HG03060 (cell line): ENCODE measurements at regions not wholly inside any gene's neighbourhood (a gene's known extent, or its start where the extent isn't known, plus 50 kb on each side); places are given as distances from the start of the nearest gene placed in this dataset.
"Not testable (repeated sequence)": the region's sequence is repeated elsewhere in the genome, so short reads cannot be mapped to it uniquely, and the experiment has no call there.

Experiments used
- ATAC-seq: cut with Tn5 transposase; IDR thresholded peaks from one replicate; pipeline ENCODE4 v1.9.1; 2021; ENCODE audit warnings: low read depth, moderate number of reproducible peaks; ENCODE audit not compliant: unreplicated experiment

DNA sequence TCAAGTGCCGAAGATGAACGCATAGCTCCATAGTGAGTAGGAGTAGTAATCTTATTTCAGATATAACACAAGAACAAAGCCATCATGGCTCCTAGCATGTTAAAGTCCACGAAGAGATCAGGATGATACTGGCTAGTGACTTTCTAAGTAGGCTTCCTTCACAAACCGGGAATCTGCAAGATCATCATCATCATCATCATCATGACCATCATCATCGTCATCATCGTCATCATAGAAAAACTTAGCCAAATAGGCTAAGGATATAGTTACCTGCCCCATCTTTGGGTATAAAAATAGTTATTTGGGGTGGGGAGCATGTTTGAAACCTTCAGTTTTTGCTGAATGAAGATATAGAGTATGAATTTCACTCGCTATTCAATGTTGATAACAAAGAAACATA lies 57.9 kb downstream of the PYDC2 start:
- no peak for ATAC-seq

DNA sequence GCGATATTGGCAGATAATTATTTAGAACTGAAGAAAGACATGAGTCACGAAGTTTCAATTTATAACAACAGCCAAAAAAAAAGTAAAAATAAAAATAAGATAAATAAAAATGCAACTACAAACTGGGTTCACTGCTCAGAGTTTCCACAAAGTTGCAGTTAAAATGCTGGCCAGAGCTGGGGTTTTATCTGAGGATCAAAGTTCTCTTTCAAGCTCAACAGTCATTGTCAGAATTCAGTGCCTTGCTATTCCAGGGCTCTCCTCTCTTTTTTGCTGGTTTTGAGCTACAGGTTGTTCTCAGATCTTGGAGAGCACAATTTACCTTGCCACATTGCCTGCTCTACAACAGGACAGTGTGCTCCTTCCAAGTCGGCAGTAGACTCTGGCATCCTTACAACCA lies 60.1 kb downstream of the PYDC2 start:
- no peak for ATAC-seq

- ATAC-seq, result no peak
Measured at GRCh38 chr3:191523148-191523547, 62.2 kb downstream of the PYDC2 start.

DNA sequence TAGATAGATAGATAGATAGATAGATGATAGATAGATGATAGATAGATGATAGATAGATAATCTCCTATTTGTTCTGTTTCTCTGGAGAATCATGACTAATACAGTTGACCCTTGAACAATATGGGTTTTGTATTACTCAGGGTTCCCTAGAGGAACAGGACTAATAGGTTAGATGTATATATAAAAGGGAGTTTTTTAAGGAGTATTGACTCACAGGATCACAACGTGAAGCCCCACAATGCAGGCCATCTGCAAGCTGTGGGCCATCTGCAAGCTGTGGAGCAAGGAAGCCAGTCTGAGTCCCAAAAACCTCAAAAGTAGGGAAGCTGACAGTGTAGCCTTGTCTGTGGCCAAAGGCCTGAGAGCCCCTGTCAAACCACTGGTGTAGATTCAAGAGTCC lies 67.6 kb downstream of the PYDC2 start:
- ATAC-seq, result no peak

- ATAC-seq, result no peak
Measured at GRCh38 chr3:191529992-191530391, 69.0 kb downstream of the PYDC2 start.

- no peak for ATAC-seq
Measured at GRCh38 chr3:191531434-191531972, 70.5 kb downstream of the PYDC2 start.

GRCh38 chr3:191543018-191543417 lies 82.1 kb downstream of the PYDC2 start:
- no peak for ATAC-seq

DNA sequence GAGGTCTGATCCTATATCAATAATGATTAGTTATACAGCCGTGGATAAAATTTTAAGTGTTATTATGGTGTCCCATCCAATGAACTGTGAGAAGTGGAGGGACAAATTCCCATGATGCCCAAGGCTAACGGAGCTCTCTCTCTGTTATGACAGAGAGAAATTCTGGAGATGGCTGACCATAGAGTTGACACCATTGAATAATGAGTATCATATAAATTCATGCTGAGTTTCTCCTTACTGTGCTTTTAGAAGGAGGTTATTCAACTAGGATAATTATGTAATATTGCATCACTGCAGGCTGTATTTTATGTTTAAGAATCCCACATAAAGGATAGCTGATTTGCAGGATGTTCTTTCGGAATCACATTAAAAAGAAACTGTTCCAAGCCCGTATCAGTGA lies 82.9 kb downstream of the PYDC2 start:
- ATAC-seq, result no peak

GRCh38 chr3:191549357-191549756 lies 88.4 kb downstream of the PYDC2 start:
- ATAC-seq, result no peak

DNA sequence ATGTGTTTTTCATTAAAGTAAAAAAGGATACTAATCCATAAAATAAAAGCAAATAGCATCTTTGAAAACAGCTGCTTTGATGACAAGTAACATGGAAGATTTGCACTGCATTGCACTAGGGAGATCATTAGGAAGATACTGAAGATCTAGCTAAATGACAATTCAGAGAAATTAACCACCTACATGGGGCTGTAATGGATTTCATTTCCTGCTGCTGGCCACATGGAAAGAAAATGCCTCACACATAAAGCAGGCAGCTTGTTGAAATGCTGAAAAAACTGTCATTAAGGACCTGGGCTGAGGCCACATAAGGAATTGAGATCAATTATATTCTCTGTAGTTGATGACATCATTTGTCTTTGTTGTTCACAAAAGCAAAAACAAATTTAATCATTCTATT lies 94.1 kb downstream of the PYDC2 start:
- ATAC-seq, result no peak

DNA sequence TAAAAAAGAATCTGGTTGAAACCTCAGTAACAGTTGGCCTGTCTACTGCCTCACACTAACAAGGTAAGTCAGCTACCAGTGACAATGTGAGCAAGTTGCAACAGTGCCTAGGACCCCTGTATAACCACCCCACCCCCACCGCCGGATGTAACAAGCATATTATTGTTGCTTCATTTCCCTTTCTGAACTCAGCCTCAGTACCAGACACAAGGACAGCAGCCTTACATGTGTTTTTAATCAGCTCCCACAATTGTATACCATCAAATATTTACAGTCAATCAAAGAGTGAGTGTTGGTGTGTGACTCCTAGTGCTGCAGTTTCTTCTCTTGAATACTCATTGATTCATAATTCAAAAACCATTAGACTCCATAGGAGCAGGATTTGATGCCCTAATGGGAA lies 96.4 kb downstream of the PYDC2 start:
- ATAC-seq, result no peak

- no peak for ATAC-seq
Measured at GRCh38 chr3:191563722-191564121, 102.8 kb downstream of the PYDC2 start.

GRCh38 chr3:191566469-191566868 lies 105.5 kb downstream of the PYDC2 start:
- ATAC-seq, result no peak

- no peak for ATAC-seq
Measured at GRCh38 chr3:191568206-191568605, 107.2 kb downstream of the PYDC2 start.

DNA sequence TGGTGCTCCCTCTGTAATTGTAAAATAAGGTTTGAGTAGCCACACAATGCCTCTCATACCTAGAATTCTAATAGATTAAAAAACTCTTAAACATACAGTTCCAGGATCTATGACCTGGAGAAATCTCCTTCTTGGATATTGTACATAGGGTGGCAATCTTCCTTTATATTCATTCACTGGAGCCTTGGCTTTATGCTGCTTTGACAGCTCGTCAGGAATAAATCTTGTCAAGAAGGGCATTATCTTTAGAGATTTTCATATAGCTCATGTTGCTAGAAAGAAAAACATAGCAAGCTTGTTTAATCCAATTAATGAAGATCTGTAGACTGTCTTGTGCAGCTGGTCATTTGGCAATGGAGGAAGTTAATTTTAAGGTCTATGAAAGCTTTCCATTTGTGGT lies 131.1 kb downstream of the PYDC2 start:
- no peak for ATAC-seq

- no peak for ATAC-seq
Measured at GRCh38 chr3:191593486-191593885, 132.5 kb downstream of the PYDC2 start.

- not testable (repeated sequence) for ATAC-seq
Measured at GRCh38 chr3:191615511-191615910, 154.5 kb downstream of the PYDC2 start.

DNA sequence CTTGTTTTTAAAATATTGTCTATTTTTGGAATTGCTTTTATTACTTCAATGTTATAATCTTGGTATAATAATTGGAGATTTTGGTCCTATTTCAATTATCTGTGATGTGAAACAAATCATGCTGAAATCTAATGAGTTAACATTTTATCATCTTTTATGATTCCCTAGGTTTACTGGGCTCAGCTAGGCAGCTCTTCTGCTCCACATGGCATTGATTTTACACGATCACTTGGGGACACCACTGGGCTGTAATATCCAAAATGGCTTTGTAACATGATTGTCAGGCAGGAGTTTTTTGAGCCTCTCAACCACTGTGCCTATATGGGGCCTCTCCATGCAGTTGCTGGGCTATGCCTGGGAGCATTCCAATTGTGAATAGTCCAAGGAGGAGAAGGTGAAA lies 163.3 kb downstream of the PYDC2 start:
- ATAC-seq, result no peak

GRCh38 chr3:191627064-191627463 lies 166.1 kb downstream of the PYDC2 start:
- no peak for ATAC-seq

GRCh38 chr3:191628571-191628970 lies 167.6 kb downstream of the PYDC2 start:
- ATAC-seq, result no peak

DNA sequence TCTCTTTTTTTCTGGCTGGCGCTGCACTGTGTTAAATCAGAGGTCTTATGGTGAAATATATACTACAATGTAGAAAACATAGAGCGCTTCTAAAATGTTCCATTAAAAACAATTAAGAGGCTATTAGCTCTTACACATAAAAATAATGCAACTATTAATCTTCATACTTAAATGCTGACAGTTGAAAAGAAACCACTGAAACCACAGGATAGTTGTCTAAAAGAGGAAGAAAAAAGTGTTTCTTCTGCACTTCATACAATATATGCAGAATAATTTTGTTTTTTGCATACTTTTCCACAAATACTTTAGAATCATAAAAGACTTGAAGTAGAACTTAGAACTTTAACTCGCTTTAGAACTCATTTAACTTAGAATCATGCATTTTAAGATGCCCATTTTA lies 170.5 kb downstream of the PYDC2 start:
- ATAC-seq, result no peak

DNA sequence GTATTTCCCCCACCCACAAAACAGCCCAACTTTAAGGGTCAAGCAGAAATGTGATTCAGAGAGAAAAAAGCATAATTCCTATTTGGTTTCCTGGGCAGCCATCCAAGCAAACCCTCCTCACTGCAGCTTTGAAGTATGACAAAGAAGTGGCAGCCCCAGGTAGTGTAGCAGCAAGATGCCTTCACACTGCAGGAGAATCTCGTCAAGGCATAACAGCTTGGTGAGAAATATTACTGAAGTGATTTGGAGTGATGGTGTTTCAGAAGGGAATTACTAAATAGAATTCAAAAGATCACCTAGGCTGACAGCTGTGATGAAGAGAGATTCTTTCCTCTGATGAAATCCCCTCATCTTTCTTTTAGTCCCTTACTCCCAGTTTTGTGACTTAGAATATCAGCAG lies 173.9 kb downstream of the PYDC2 start:
- no peak for ATAC-seq

GRCh38 chr3:191637611-191638010 lies 176.6 kb downstream of the PYDC2 start:
- no peak for ATAC-seq
